GM12878 (cell line): ENCODE measurements at regions not wholly inside any gene's neighbourhood (a gene's known extent, or its start where the extent isn't known, plus 50 kb on each side); places are given as distances from the start of the nearest gene placed in this dataset.

Experiments
- ATAC-seq: fragments of 200-7000 bp; cut with Tn5 transposase; 3 replicates; pipeline ENCODE4 v1.9.1; 2020; ENCODE audit warnings: mild to moderate bottlenecking, moderate library complexity
- BruUV-seq: library from RNA; stranded (reverse); fragments of 400-500 nt; replicated peaks from 2 replicates; lab custom pipeline; 2021; lab: Mats Ljungman, UMichigan
- CTCF ChIA-PET: fragments of 300-600 bp; sonication (Branson Sonifier 250); formaldehyde crosslinking; extraction: SDS; loops from one replicate; lab custom pipeline; 2021; ENCODE audit warnings: inconsistent platforms; lab: Yijun Ruan, JAX
- POLR2A ChIA-PET: fragments of 350-600 bp; formaldehyde crosslinking; extraction: SDS; loops from one replicate; lab custom pipeline; 2021; ENCODE audit warnings: inconsistent platforms; lab: Charles Lee
- RAD21 ChIA-PET: fragments of 300-600 bp; sonication (Branson Sonifier 250); formaldehyde crosslinking; loops from one replicate; lab custom pipeline; 2023; ENCODE audit warnings: antibody characterized with exemption; ENCODE audit not compliant: unreplicated experiment; lab: Charles Lee
- SMC1A ChIA-PET: fragments of 300-600 bp; sonication (Branson Sonifier 250); formaldehyde crosslinking; loops from one replicate; lab custom pipeline; 2023; ENCODE audit not compliant: unreplicated experiment, uncharacterized antibody; lab: Charles Lee
- DNase-seq: peaks from one replicate; pipeline ENCODE4 v3.0.0-alpha.2; 2011; ENCODE audit warnings: low read depth, low spot score
- FAIRE-seq: peaks from 3 replicates; lab custom pipeline; 2011; peaks lifted over from hg19 to GRCh38; lab: Jason Lieb, UNC
- H2AFZ ChIP-seq: 2 replicates; pipeline ENCODE4 v1.6.0; 2011; ENCODE audit warnings: low read depth, low read length, control low read depth; ENCODE audit not compliant: control insufficient read depth
- H3K27ac ChIP-seq: 2 replicates; pipeline ENCODE4 v1.5.1; 2011; ENCODE audit warnings: control low read depth; ENCODE audit not compliant: control insufficient read depth, insufficient read depth
- H3K27me3 ChIP-seq, 2 experiments: replicated peaks in 1 of 2; 2 replicates each; pipeline versions ENCODE4 v1.6.0 to v1.6.1; 2011; ENCODE audit warnings: low read length in 1 of 2; ENCODE audit not compliant: control insufficient read depth in 2 of 2, insufficient read depth in 2 of 2
- H3K36me3 ChIP-seq, 2 experiments: 2 replicates each; pipeline ENCODE4 v1.5.1; 2011; ENCODE audit warnings: low read length in 1 of 2; ENCODE audit not compliant: control insufficient read depth in 2 of 2, insufficient read depth in 2 of 2
- H3K4me1 ChIP-seq: 2 replicates; pipeline ENCODE4 v1.6.1; 2011; ENCODE audit warnings: mild to moderate bottlenecking, low read length, moderate library complexity, mixed read lengths; ENCODE audit not compliant: control insufficient read depth, insufficient read depth
- H3K4me2 ChIP-seq: 2 replicates; pipeline ENCODE4 v1.6.0; 2011; ENCODE audit warnings: control low read depth; ENCODE audit not compliant: control insufficient read depth, insufficient read depth
- H3K4me3 ChIP-seq: fragments of 200-600 bp; sonication (generic); 2 replicates; pipeline ENCODE4 v1.5.1; 2016
- H3K79me2 ChIP-seq: 2 replicates; pipeline ENCODE4 v1.6.0; 2011; ENCODE audit warnings: low read length; ENCODE audit not compliant: control insufficient read depth, insufficient read depth
- H3K9ac ChIP-seq: 2 replicates; pipeline ENCODE4 v1.8.0; 2011; ENCODE audit warnings: low read length, control low read depth, mixed read lengths; ENCODE audit not compliant: control insufficient read depth, insufficient read depth
- H3K9me3 ChIP-seq: replicated peaks from 3 replicates; pipeline ENCODE4 v1.5.1; 2011; ENCODE audit warnings: mild to moderate bottlenecking, low read length; ENCODE audit not compliant: control insufficient read depth, insufficient read depth
- H4K20me1 ChIP-seq: 2 replicates; pipeline ENCODE4 v1.6.0; 2011; ENCODE audit not compliant: control insufficient read depth, insufficient read depth
- EGR1 ChIP-seq, 2 experiments: IDR thresholded peaks; 1 replicate in 1 of 2; 2 replicates in 1 of 2; pipeline ENCODE4 v1.6.1; 2011 to 2012; ENCODE audit warnings: low read depth in 2 of 2, low read length in 2 of 2, borderline replicate concordance in 1 of 2, mild to moderate bottlenecking in 1 of 2, moderate library complexity in 1 of 2
- HDGF ChIP-seq: fragments of 450-650 bp; IDR thresholded peaks from 2 replicates; pipeline ENCODE4 v1.6.1; 2016; ENCODE audit warnings: antibody characterized with exemption
- HSF1 ChIP-seq: fragments of 150-350 bp; IDR thresholded peaks from 2 replicates; pipeline ENCODE4 v1.6.1; 2014; ENCODE audit warnings: mild to moderate bottlenecking, low read depth, low read length
- MXI1 ChIP-seq: fragments of 150-350 bp; IDR thresholded peaks from 2 replicates; pipeline ENCODE4 v1.6.1; 2011; ENCODE audit warnings: low read depth, mild to moderate bottlenecking, inconsistent platforms, low read length, improper control_type of control experiment
- NFYA ChIP-seq: IDR thresholded peaks from 2 replicates; pipeline ENCODE4 v1.6.1; 2011; ENCODE audit warnings: low read depth, mild to moderate bottlenecking, low read length, improper control_type of control experiment, borderline replicate concordance
- POLR2AphosphoS5 ChIP-seq: IDR thresholded peaks from 2 replicates; pipeline ENCODE4 v1.6.1; 2011; ENCODE audit warnings: mild to moderate bottlenecking, low read length, inconsistent platforms
- STAT3 ChIP-seq: IDR thresholded peaks from 2 replicates; pipeline ENCODE4 v1.6.1; 2011; ENCODE audit warnings: low read depth, low read length, improper control_type of control experiment
- USF2 ChIP-seq: IDR thresholded peaks from 2 replicates; pipeline ENCODE4 v1.6.1; 2011; ENCODE audit warnings: low read depth, low read length, improper control_type of control experiment, borderline replicate concordance
- WGBS: methylation state at CpG from one replicate; pipeline ENCODE4 v1.1.6; 2016; ENCODE audit warnings: low lambda C conversion rate; ENCODE audit not compliant: insufficient replicate concordance, insufficient coverage; ENCODE audit errors: missing lambda C conversion rate; 5-methylcytosine and 5-hydroxymethylcytosine counted together
- in situ Hi-C: fragments of 300-500 bp; cut with MboI; formaldehyde crosslinking; loops from 9 replicates; pipeline ENCODE4 v1.14.3; 2018; ENCODE audit warnings: mixed read lengths
- intact Hi-C: fragments of 100-400 bp; cut with micrococcal nuclease; formaldehyde crosslinking; loops from one replicate; pipeline ENCODE4 v1.14.2; 2022; ENCODE audit not compliant: unreplicated experiment
- TF ChIP-seq, protein P1 (sequence below): fragments of 450-650 bp; IDR thresholded peaks from 2 replicates; pipeline ENCODE4 v1.6.1; 2017; ENCODE audit warnings: mild to moderate bottlenecking, moderate library complexity

DNA sequence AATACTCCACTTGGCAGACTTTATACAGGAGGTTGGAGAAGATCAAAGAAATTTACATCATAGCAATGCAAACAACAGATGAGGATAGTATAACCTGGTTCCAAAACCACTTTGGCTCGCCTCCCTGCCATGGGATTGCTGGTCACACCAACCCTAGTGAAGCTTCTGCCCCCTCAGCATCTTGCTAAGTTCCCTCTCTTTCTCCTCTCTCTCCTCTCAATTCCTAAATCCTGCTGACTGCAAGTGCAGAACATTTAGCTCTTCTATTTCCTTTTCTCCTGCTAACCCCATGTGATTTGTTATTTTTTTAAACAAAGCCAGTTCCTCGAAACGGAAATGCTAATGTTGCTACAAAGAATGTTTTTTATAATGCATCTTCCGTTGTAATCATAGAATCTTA, 50.3 kb upstream of the LY86 start:
- Histone ChIP-seq H3K27me3 (no peaks in the 10 kb centered on the region), H4K20me1 (no peaks in the 10 kb centered on the region), H3K4me1 (peaks cover 8% of the 10 kb centered on the region), H3K4me3 (no peak overlapping the region), H3K27ac (no peak overlapping the region), H3K9me3 (peaks cover 3% of the 10 kb centered on the region), H3K36me3 (no peaks in the 10 kb centered on the region), H3K9ac (no peak overlapping the region), H3K4me2 (no peak overlapping the region), H2AFZ (no peak overlapping the region), H3K79me2 (no peaks in the 10 kb centered on the region)
- BruUV-seq: no TSS peak
- in situ Hi-C loops: no loop called here
- ChIA-PET POLR2A (no interaction called here), SMC1A (interaction anchor here (0.5 to 1.8 kb wide), 4 partner anchors 10 to 147 kb away, joined by 3 to 5 read pairs (median 4); no protein-coding TSS in a partner anchor), CTCF (interaction anchor here (0.9 to 2.3 kb wide), 5 partner anchors 9 to 1067 kb away, joined by 3 to 8 read pairs (median 3); no protein-coding TSS in a partner anchor), RAD21 (interaction anchor here (0.9 kb wide), 1 partner anchor 234 kb away, joined by 3 read pairs; no protein-coding TSS in a partner anchor)
- FAIRE-seq: no peak
- no peak for ATAC-seq
- 43% methylated on average over 4 of the region's 4 CpGs for WGBS
- TF ChIP-seq USF2 (no peak), HDGF (no peak), STAT3 (no peak), NFYA (no peak), HSF1 (no peak), MXI1 (no peak), POLR2AphosphoS5 (no peak), EGR1 (IDR thresholded peaks at IDR 0.05; ENCODE audit: borderline replicate concordance in 1 of 2, low read depth in 2 of 2, low read length in 2 of 2) (no peak)
- TF ChIP-seq, protein P1, sequence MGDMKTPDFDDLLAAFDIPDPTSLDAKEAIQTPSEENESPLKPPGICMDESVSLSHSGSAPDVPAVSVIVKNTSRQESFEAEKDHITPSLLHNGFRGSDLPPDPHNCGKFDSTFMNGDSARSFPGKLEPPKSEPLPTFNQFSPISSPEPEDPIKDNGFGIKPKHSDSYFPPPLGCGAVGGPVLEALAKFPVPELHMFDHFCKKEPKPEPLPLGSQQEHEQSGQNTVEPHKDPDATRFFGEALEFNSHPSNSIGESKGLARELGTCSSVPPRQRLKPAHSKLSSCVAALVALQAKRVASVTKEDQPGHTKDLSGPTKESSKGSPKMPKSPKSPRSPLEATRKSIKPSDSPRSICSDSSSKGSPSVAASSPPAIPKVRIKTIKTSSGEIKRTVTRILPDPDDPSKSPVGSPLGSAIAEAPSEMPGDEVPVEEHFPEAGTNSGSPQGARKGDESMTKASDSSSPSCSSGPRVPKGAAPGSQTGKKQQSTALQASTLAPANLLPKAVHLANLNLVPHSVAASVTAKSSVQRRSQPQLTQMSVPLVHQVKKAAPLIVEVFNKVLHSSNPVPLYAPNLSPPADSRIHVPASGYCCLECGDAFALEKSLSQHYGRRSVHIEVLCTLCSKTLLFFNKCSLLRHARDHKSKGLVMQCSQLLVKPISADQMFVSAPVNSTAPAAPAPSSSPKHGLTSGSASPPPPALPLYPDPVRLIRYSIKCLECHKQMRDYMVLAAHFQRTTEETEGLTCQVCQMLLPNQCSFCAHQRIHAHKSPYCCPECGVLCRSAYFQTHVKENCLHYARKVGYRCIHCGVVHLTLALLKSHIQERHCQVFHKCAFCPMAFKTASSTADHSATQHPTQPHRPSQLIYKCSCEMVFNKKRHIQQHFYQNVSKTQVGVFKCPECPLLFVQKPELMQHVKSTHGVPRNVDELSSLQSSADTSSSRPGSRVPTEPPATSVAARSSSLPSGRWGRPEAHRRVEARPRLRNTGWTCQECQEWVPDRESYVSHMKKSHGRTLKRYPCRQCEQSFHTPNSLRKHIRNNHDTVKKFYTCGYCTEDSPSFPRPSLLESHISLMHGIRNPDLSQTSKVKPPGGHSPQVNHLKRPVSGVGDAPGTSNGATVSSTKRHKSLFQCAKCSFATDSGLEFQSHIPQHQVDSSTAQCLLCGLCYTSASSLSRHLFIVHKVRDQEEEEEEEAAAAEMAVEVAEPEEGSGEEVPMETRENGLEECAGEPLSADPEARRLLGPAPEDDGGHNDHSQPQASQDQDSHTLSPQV: no peak
- DNase-seq: no peak
- intact Hi-C loops: no loop called here
